Activated gamma-delta T cell treated with anti-CD3 and anti-CD28 coated beads, Interleukin-2, amount 50 U/mL, for 16 hours (primary cell): ENCODE measurements at regions not wholly inside any gene's neighbourhood (a gene's known extent, or its start where the extent isn't known, plus 50 kb on each side); places are given as distances from the start of the nearest gene placed in this dataset.

ENCODE experiments used
- DNase-seq: peaks from one replicate; pipeline ENCODE4 v3.0.0-alpha.2; 2020; ENCODE audit warnings: low read depth

- no peak for DNase-seq
These were observed 149.8 kb downstream of the ZIC5 start for GRCh38 chr13:99821741-99822140.

DNA sequence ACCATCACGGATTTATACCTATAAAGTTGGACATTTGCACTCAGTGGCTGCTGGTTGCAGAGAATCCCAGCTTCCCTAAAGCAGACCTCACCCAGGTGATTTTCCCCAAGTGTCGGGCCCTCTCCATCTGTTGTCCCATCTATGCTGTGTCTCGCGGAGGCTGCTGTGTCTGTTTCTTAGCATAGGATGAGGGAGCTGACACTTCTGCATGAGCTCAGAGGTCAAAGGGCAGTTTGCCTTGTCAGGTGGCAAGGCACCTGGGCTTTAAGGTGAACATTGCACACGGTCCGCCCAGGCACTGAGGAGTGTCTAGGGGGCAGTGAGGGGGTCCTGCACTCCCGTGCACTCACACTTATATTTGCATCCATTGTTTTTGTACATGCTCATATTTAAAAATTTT is 151.6 kb downstream of the ZIC5 start:
- no peak for DNase-seq

- no peak for DNase-seq
These were observed 155.2 kb downstream of the ZIC5 start for GRCh38 chr13:99816321-99816720.

- DNase-seq, result no peak
These were observed 158.1 kb downstream of the ZIC5 start for GRCh38 chr13:99813336-99814095.

GRCh38 chr13:99812625-99813024 is 158.9 kb downstream of the ZIC5 start:
- no peak for DNase-seq

DNA sequence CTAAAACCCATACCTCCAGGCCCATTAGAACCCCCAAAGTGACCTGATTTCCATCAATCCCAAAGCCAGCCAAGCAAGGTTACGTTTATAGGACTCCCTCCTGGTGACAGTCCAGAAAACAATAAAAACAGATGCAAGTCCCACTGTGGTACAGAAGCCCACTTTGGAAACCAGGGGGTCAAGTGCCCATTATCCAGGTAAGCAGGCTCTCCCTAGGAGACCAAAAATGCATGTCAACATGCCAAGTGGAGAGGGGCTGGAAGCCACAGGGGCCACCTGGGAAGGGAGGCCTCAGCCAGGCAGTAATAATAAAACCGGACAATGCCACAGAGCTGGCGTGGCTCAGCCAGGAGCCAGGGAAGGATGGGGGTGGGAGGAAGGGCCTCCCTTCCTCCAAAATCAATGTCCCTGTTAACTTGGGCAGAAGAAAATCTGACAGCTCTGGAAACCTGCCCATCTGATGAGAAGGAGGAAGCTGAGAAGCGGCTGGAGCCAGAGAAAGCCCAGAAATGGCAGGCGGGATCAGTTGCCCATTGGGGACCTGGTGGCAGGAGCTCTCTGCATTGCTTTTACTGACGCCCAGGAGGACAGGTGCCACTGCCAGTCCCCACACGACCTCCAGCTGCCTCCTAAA is 160.4 kb downstream of the ZIC5 start:
- no peak for DNase-seq

DNA sequence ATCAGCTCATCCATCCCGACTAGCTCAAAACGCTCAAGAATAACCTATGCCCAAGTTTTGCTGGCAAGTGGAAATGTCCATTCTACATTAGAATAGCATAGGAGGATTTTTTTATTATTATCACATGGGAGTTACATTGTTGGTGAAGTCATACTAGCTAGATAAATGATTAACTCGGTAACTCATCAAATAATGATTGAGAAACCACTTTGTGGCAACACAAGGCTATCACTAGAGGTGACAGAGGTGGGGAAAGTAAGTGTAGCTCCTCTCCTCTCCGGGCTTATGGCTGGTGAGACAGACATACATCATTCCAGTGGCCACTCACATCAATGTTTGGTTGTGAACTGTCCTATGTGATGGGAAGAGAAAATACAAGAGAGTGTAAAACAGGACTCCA is 161.6 kb downstream of the ZIC5 start:
- no peak for DNase-seq

GRCh38 chr13:99809496-99809895 is 162.1 kb downstream of the ZIC5 start:
- DNase-seq, result no peak

- no peak for DNase-seq
These were observed 162.8 kb downstream of the ZIC5 start for GRCh38 chr13:99808786-99809185.

DNA sequence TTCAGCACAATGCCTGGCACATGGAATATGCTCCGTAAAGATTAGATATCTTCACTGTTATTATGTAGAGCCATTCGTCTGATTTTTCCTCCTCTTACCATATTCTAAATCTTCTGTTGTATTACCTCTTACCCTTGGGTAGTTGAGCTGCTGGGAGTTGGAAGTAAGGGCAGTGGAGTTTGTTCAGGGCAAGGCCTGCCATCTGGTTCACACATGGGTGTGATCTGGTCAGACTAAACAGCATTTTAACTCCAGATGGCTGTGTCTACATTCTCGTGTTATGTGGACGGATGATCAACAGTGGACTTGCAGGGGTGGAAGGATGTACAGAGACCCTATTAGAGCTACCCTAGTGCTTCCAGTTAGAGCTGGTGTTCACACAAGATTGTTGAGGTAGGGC is 164.9 kb downstream of the ZIC5 start:
- no peak for DNase-seq

GRCh38 chr13:99805361-99805760 is 166.2 kb downstream of the ZIC5 start:
- no peak for DNase-seq

DNA sequence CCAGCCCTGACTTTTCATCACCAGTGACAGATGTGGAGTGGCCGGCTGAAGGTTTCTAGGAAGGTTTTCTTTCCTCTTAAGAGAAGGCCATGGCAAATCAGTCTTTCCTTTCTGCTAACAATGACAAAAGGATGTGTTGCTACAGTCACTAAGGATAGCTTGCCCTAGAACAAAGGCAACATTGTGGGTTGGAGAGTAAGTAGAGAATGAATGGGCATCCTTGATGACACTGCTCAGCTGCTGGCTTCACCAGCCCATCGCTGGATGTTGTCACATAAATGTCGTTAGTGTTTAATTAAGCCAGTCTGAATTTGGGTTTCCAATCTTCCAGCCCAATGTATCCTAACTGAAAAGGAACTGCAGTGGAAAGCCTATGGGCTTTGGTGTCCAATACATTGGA is 168.4 kb downstream of the ZIC5 start:
- no peak for DNase-seq

- DNase-seq, result no peak
These were observed 169.2 kb downstream of the ZIC5 start for GRCh38 chr13:99802416-99802815.

- no peak for DNase-seq
These were observed 170.6 kb downstream of the ZIC5 start for GRCh38 chr13:99800951-99801350.

DNA sequence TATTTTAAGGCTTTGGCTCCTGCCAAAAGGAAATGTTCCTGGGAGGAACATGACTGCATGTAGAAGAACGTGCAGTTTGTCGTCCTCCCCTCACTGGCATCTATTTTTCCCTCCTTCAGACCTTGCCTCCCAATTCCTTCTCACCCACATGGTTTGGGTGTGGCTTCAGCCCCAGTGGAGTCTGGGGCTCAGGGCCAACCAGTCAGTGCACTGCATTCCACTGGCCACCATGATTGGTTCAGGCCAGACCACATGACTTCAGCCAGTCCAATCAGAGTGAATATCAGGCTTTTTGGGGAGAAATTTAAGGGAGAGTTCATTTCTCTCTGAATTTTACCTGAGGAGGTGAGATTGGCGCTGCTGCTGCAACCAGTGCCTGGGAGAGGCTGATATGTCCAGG is 171.6 kb downstream of the ZIC5 start:
- DNase-seq, result no peak

- no peak for DNase-seq
These were observed 172.8 kb downstream of the ZIC5 start for GRCh38 chr13:99798756-99799155.

- DNase-seq, result no peak
These were observed 173.9 kb downstream of the ZIC5 start for GRCh38 chr13:99797691-99798090.

GRCh38 chr13:99796175-99796819 is 175.3 kb downstream of the ZIC5 start:
- DNase-seq, result no peak

DNA sequence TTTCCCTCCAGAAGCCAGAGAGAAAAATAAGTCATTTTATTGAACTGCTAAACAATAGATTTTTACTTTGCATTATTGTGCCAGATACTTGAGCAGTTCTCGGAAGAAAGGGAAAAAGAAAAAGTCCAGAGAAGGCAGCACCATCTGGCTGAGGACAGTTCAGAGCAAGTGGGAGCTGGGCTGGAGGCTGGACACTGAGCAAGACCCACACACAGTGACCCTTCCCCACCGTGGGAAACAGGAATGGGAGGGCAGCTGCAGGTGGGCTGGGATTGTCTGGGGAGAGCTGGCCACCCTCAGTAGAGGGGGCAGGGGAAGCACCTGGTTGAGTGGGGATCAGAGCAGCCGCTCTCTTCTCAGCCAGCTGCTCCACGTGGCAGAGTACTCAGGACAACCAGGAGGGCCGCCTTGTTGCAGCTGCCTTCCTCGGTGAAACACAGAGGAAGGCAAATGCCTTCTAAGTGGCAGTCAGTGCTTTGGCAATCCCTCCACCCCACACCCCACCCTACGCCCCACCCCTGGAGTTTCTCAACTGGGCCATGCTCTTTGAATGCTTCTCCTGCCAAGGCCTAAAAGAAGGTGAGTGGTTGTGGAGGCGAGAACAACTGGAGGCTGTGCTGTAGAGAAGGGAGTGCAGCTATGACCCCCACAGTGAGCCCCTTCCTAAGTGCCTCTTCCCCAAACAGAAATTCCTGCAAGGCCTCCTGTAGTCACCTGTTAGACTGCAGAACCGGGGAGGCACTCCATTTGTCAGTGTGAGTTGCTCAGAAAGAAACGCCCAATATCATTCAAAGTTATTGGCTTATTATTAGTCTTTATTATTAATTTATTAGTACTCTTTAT is 179.3 kb downstream of the ZIC5 start:
- no peak for DNase-seq

GRCh38 chr13:99782669-99783068 is 188.9 kb downstream of the ZIC5 start:
- DNase-seq, result no peak

GRCh38 chr13:99778500-99778899 is 193.1 kb downstream of the ZIC5 start:
- no peak for DNase-seq

GRCh38 chr13:99777873-99778272 is 193.7 kb downstream of the ZIC5 start:
- no peak for DNase-seq

- no peak for DNase-seq
These were observed 196.9 kb downstream of the ZIC5 start for GRCh38 chr13:99774644-99775043.
